ENCODE measurements at regions not wholly inside any gene's neighbourhood (a gene's known extent, or its start where the extent isn't known, plus 50 kb on each side); places are given as distances from the start of the nearest gene placed in this dataset.
"Not testable (repeated sequence)": the region's sequence is repeated elsewhere in the genome, so short reads cannot be mapped to it uniquely, and the experiment has no call there.

GRCh38 chrX:52298968-52299367 is 69.9 kb upstream of the XAGE2 start:
- not testable (repeated sequence) for H3K36me3 ChIP-seq (ENCODE audit: control insufficient read depth, insufficient read depth, low read length); H3K9me3 ChIP-seq (ENCODE audit: control insufficient read depth, insufficient read depth, low read length); H3K27ac ChIP-seq (ENCODE audit: low read length); H3K27me3 ChIP-seq (ENCODE audit: control insufficient read depth, insufficient read depth, low read length); DNase-seq (ENCODE audit: low read depth, low spot score); H3K4me1 ChIP-seq (ENCODE audit: control insufficient read depth, insufficient read depth, low read length); H3K4me3 ChIP-seq (ENCODE audit: low read length)
- no CpG with 5 or more reads among the region's 6 CpGs for WGBS (ENCODE audit: insufficient coverage, insufficient read length)

GRCh38 chrX:52308532-52308931 is 60.3 kb upstream of the XAGE2 start:
- not testable (repeated sequence) for H3K4me1 ChIP-seq (ENCODE audit: control insufficient read depth, insufficient read depth, low read length); H3K9me3 ChIP-seq (ENCODE audit: control insufficient read depth, insufficient read depth, low read length); H3K27ac ChIP-seq (ENCODE audit: low read length); H3K36me3 ChIP-seq (ENCODE audit: control insufficient read depth, insufficient read depth, low read length); H3K4me3 ChIP-seq (ENCODE audit: low read length); H3K27me3 ChIP-seq (ENCODE audit: control insufficient read depth, insufficient read depth, low read length); DNase-seq (ENCODE audit: low read depth, low spot score)
- no CpG with 5 or more reads among the region's 1 CpG for WGBS (ENCODE audit: insufficient coverage, insufficient read length)

Measured in iPS DF 6.9 (cell line).